ENCODE measurements at regions not wholly inside any gene's neighbourhood (a gene's known extent, or its start where the extent isn't known, plus 50 kb on each side); places are given as distances from the start of the nearest gene placed in this dataset.

- TF ChIP-seq CTCF (IDR thresholded peaks at IDR 0.05): no peak
- TF ChIP-seq POLR2A (IDR thresholded peaks at IDR 0.05): no peak
Measured at GRCh38 chr1:5010656-5011055, 356.2 kb downstream of the AJAP1 start.
